PFSK-1 (cell line): ENCODE measurements at regions not wholly inside any gene's neighbourhood (a gene's known extent, or its start where the extent isn't known, plus 50 kb on each side); places are given as distances from the start of the nearest gene placed in this dataset.

Source experiments
- FOXP2 ChIP-seq: optimal IDR thresholded peaks from 2 replicates; pipeline ENCODE3; 2011; ENCODE audit warnings: borderline replicate concordance, control low read depth, inconsistent platforms; ENCODE audit not compliant: insufficient read depth; ENCODE audit errors: extremely low read length, extremely low read depth
- POLR2AphosphoS5 ChIP-seq: IDR thresholded peaks from 2 replicates; pipeline ENCODE4 v1.6.1; 2012; ENCODE audit warnings: low read depth, mild to moderate bottlenecking, control low read depth, low read length, moderate library complexity
- SIN3A ChIP-seq: IDR thresholded peaks from 2 replicates; pipeline ENCODE4 v1.6.1; 2012; ENCODE audit warnings: mild to moderate bottlenecking, low read length, moderate library complexity, borderline replicate concordance; ENCODE audit not compliant: insufficient read depth
- TAF1 ChIP-seq: IDR thresholded peaks from 2 replicates; pipeline ENCODE4 v1.6.1; 2012; ENCODE audit warnings: low read length, control low read depth, borderline replicate concordance; ENCODE audit not compliant: insufficient read depth
- TF ChIP-seq, protein P1 (sequence below), 2 experiments: IDR thresholded peaks; 2 replicates each; pipeline versions ENCODE4 v1.6.1 to v1.8.0; 2011 to 2012; ENCODE audit warnings: low read depth in 2 of 2, low read length in 2 of 2, control low read depth in 1 of 2, inconsistent platforms in 1 of 2, mild to moderate bottlenecking in 1 of 2, moderate library complexity in 1 of 2; ENCODE audit not compliant: insufficient read depth in 1 of 2

DNA sequence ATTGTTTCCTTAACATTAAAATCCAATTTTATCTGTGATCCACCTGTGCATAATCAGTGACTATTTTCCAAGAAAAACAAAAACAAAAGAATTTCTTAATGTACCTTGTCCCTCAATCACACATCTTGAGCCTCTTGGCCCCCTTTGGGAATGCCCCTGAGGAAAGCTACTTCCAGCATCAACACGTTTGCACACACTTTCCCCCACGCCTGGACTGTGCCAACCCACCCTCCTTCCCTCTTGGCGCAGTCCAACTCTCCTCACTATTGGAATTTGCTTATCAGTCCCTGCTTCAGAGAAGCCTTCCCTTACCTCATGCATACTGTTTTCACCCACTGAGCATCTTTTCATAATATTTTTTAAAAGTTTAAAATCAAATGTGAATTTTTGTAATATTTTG is 389.4 kb upstream of the NRSN1 start:
- no peak for TF ChIP-seq SIN3A
- no peak for TF ChIP-seq POLR2AphosphoS5
- TF ChIP-seq, protein P1, sequence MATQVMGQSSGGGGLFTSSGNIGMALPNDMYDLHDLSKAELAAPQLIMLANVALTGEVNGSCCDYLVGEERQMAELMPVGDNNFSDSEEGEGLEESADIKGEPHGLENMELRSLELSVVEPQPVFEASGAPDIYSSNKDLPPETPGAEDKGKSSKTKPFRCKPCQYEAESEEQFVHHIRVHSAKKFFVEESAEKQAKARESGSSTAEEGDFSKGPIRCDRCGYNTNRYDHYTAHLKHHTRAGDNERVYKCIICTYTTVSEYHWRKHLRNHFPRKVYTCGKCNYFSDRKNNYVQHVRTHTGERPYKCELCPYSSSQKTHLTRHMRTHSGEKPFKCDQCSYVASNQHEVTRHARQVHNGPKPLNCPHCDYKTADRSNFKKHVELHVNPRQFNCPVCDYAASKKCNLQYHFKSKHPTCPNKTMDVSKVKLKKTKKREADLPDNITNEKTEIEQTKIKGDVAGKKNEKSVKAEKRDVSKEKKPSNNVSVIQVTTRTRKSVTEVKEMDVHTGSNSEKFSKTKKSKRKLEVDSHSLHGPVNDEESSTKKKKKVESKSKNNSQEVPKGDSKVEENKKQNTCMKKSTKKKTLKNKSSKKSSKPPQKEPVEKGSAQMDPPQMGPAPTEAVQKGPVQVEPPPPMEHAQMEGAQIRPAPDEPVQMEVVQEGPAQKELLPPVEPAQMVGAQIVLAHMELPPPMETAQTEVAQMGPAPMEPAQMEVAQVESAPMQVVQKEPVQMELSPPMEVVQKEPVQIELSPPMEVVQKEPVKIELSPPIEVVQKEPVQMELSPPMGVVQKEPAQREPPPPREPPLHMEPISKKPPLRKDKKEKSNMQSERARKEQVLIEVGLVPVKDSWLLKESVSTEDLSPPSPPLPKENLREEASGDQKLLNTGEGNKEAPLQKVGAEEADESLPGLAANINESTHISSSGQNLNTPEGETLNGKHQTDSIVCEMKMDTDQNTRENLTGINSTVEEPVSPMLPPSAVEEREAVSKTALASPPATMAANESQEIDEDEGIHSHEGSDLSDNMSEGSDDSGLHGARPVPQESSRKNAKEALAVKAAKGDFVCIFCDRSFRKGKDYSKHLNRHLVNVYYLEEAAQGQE (IDR thresholded peaks at IDR 0.05; ENCODE audit: insufficient read depth in 1 of 2, low read depth in 2 of 2, low read length in 2 of 2), result no peak
- no peak for TF ChIP-seq TAF1
- no peak for TF ChIP-seq FOXP2

DNA sequence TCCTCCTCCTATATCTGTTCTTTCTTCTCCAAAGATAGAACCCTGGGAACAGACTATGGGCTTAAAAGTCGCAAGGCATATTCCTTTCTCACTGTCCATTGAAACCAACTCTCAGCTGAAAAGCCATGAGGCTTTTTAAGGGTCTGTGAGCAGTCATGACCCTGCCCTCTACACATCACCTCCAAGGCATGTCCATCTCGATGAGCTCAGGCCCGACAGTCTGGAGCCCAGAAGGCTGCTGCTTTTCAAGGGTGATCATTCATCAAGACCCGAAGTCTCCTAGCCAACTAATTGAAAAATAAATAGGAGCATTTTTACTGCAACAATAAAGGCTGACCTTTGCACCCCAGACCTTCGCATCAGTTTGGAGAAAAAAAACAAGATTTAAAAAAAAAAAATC is 378.8 kb upstream of the NRSN1 start:
- TF ChIP-seq FOXP2 (no peak), SIN3A (no peak), POLR2AphosphoS5 (no peak), TAF1 (no peak)
- TF ChIP-seq, protein P1 (IDR thresholded peaks at IDR 0.05; ENCODE audit: insufficient read depth in 1 of 2, low read depth in 2 of 2, low read length in 2 of 2), result no peak

DNA sequence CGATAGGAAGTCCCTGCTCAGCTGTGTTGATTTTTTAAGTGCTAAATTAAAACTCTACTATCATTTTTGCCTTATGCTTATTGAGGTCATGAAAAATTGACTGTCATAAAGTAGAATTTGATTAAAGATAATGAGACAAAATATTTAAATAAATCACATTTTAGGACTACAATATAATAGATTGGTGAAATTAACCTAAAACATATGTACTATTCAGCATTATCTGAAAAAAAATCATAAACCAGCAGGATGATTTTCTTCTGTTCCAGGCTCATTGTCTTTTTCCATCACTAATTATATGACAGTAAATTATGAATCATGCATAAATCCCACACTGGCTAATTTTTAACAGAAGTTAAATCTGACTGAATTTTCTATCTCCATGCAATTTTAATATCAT is 373.6 kb upstream of the NRSN1 start:
- TF ChIP-seq, protein P1 (IDR thresholded peaks at IDR 0.05; ENCODE audit: insufficient read depth in 1 of 2, low read depth in 2 of 2, low read length in 2 of 2), result no peak
- TF ChIP-seq TAF1 (no peak), FOXP2 (no peak), SIN3A (no peak), POLR2AphosphoS5 (no peak)

DNA sequence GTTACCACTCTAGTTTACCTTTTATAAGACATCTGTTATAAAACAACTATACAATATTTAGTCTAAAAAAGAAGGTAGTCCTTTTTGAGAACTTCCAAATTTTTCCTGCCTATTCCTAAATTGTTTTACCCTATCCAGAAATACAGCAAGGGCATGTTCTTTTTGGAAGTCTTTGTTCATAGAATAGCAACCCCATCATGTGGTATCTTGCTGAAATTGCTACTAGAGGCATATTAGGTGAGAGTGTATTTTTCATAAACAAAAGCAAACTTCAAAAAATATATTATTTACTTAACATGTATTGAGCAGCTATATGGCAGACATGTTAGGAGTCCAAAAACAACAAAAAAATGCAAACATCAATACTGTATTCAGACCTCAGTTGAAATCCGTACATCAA is 371.8 kb upstream of the NRSN1 start:
- TF ChIP-seq TAF1 (no peak), FOXP2 (no peak), SIN3A (no peak), POLR2AphosphoS5 (no peak)
- TF ChIP-seq, protein P1 (IDR thresholded peaks at IDR 0.05; ENCODE audit: insufficient read depth in 1 of 2, low read depth in 2 of 2, low read length in 2 of 2), result no peak

DNA sequence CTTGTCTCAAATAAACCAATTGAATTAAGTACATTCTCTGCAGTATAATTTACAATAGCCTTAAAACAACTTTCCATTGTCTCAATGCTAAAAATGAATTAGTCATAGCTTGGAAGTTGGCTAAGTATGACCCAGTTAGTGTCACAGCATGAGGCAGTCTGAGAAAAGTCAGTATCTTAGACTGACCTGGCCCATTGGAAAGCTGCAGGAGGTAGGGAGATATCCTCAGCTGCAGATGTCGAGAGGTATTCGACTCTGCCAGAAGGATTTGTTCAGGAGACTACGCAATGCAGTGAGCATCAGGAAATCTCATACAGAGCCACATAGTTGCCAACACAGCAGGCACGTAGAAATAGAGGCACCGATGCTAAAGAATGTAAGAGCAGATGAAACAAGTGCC is 350.9 kb upstream of the NRSN1 start:
- TF ChIP-seq SIN3A, result no peak
